ENCODE measurements at regions not wholly inside any gene's neighbourhood (a gene's known extent, or its start where the extent isn't known, plus 50 kb on each side); places are given as distances from the start of the nearest gene placed in this dataset.

- Histone ChIP-seq H3K79me2 (replicated peaks; ENCODE audit: insufficient read depth, low read length) (no peaks in the 10 kb centered on the region), H3K36me3 (ENCODE audit: insufficient read depth, low read length) (no peaks in the 10 kb centered on the region), H3K27ac (ENCODE audit: low read length) (no peak overlapping the region), H3K4me2 (ENCODE audit: low read length) (no peak overlapping the region), H3K27me3 (ENCODE audit: insufficient read depth, low read depth, low read length) (no peaks in the 10 kb centered on the region), H3K9me2 (ENCODE audit: insufficient read depth, low read length) (no peaks in the 10 kb centered on the region), H2AFZ (ENCODE audit: low read depth, low read length) (no peak overlapping the region), H3K9me3 (ENCODE audit: low read length) (no peaks in the 10 kb centered on the region), H3F3A (ENCODE audit: insufficient read depth, low read length, poor library complexity, severe bottlenecking) (no peaks in the 10 kb centered on the region), H3K9ac (ENCODE audit: low read length) (no peak overlapping the region), H4K20me1 (ENCODE audit: insufficient read depth) (no peaks in the 10 kb centered on the region), H3K4me3 (ENCODE audit: low read length) (no peak overlapping the region)
- no peak for TF ChIP-seq EP300 (conservative IDR thresholded peaks at IDR 0.05; ENCODE audit: poor library complexity, severe bottlenecking)
- TF ChIP-seq SMC3 (conservative IDR thresholded peaks at IDR 0.05; ENCODE audit: poor library complexity), result no peak
- no peak for TF ChIP-seq EZH2 (IDR thresholded peaks at IDR 0.05; ENCODE audit: borderline replicate concordance, insufficient read depth, low read length, poor library complexity, severe bottlenecking)
- TF ChIP-seq RAD21 (conservative IDR thresholded peaks at IDR 0.05), result no peak
- TF ChIP-seq POLR2AphosphoS5 (IDR thresholded peaks at IDR 0.05), result no peak
- no peak for TF ChIP-seq TAF1 (IDR thresholded peaks at IDR 0.05; ENCODE audit: low read depth)
- no peak for TF ChIP-seq REST (IDR thresholded peaks at IDR 0.05; ENCODE audit: borderline replicate concordance)
- no peak for TF ChIP-seq MXI1 (conservative IDR thresholded peaks at IDR 0.05; ENCODE audit: poor library complexity, severe bottlenecking)
- TF ChIP-seq, protein P1, sequence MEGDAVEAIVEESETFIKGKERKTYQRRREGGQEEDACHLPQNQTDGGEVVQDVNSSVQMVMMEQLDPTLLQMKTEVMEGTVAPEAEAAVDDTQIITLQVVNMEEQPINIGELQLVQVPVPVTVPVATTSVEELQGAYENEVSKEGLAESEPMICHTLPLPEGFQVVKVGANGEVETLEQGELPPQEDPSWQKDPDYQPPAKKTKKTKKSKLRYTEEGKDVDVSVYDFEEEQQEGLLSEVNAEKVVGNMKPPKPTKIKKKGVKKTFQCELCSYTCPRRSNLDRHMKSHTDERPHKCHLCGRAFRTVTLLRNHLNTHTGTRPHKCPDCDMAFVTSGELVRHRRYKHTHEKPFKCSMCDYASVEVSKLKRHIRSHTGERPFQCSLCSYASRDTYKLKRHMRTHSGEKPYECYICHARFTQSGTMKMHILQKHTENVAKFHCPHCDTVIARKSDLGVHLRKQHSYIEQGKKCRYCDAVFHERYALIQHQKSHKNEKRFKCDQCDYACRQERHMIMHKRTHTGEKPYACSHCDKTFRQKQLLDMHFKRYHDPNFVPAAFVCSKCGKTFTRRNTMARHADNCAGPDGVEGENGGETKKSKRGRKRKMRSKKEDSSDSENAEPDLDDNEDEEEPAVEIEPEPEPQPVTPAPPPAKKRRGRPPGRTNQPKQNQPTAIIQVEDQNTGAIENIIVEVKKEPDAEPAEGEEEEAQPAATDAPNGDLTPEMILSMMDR (IDR thresholded peaks at IDR 0.05; ENCODE audit: poor library complexity, severe bottlenecking), result no peak
Measured at GRCh38 chr9:97124256-97124655, 85.3 kb upstream of the CTSV start.

DNA sequence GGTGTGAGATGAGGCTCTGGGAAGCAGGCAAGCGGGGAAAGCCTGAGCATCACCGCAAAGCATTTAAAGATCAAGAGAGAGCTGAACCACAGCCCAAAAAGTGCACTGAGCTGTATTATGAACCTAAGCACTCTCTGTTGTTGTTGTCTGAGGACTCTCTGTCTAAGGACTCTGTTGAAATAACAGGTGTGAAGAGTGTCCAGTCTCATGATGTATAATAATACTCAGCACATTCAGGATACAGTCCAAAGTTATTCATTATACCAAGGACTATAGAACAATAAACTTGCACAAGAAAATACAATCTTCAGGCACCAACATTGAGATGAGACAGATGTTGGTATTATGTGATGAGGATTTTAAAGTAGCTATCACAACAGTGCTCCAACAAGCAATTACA, 71.8 kb upstream of the CTSV start:
- no peak overlapping the region for H3K27ac ChIP-seq (ENCODE audit: low read length)

More for the DNA sequence above, 71.8 kb upstream of the CTSV start:
- Histone ChIP-seq H3K9me2 (ENCODE audit: insufficient read depth, low read length) (no peaks in the 10 kb centered on the region), H2AFZ (ENCODE audit: low read depth, low read length) (no peak overlapping the region), H3K79me2 (replicated peaks; ENCODE audit: insufficient read depth, low read length) (no peaks in the 10 kb centered on the region), H3K27me3 (ENCODE audit: insufficient read depth, low read depth, low read length) (no peaks in the 10 kb centered on the region), H3F3A (ENCODE audit: insufficient read depth, low read length, poor library complexity, severe bottlenecking) (no peaks in the 10 kb centered on the region), H3K4me3 (ENCODE audit: low read length) (no peak overlapping the region), H3K36me3 (ENCODE audit: insufficient read depth, low read length) (no peaks in the 10 kb centered on the region), H3K9me3 (ENCODE audit: low read length) (no peaks in the 10 kb centered on the region), H3K4me2 (ENCODE audit: low read length) (no peak overlapping the region), H3K9ac (ENCODE audit: low read length) (no peak overlapping the region), H4K20me1 (ENCODE audit: insufficient read depth) (no peaks in the 10 kb centered on the region)
- TF ChIP-seq TAF1 (IDR thresholded peaks at IDR 0.05; ENCODE audit: low read depth) (no peak), MXI1 (conservative IDR thresholded peaks at IDR 0.05; ENCODE audit: poor library complexity, severe bottlenecking) (no peak), POLR2AphosphoS5 (IDR thresholded peaks at IDR 0.05) (no peak), EP300 (conservative IDR thresholded peaks at IDR 0.05; ENCODE audit: poor library complexity, severe bottlenecking) (no peak), SMC3 (conservative IDR thresholded peaks at IDR 0.05; ENCODE audit: poor library complexity) (no peak), EZH2 (IDR thresholded peaks at IDR 0.05; ENCODE audit: borderline replicate concordance, insufficient read depth, low read length, poor library complexity, severe bottlenecking) (no peak), RAD21 (conservative IDR thresholded peaks at IDR 0.05) (no peak), REST (IDR thresholded peaks at IDR 0.05; ENCODE audit: borderline replicate concordance) (no peak)
- TF ChIP-seq, protein P1 (IDR thresholded peaks at IDR 0.05; ENCODE audit: poor library complexity, severe bottlenecking), result no peak

All from neural cell (in vitro differentiated cells).